ENCODE measurements at regions not wholly inside any gene's neighbourhood (a gene's known extent, or its start where the extent isn't known, plus 50 kb on each side); places are given as distances from the start of the nearest gene placed in this dataset.

- Histone ChIP-seq H2AFZ (no peak overlapping the region), H3K4me3 (no peak overlapping the region), H3K4me1 (replicated peaks; ENCODE audit: insufficient read depth) (peaks cover 27% of the 10 kb centered on the region), H3K27me3 (ENCODE audit: insufficient read depth, low read depth) (no peaks in the 10 kb centered on the region), H3K4me2 (no peak overlapping the region), H3F3A (ENCODE audit: insufficient read depth, low read depth) (peaks cover 49% of the 10 kb centered on the region), H3K36me3 (ENCODE audit: low read depth) (peaks cover 4% of the 10 kb centered on the region), H3K9me2 (ENCODE audit: insufficient read depth) (no peaks in the 10 kb centered on the region), H3K9me3 (ENCODE audit: insufficient read depth, low read depth) (0 out of 2 replicates have a peak, but pooled peaks cover 4% of the 10 kb centered on the region), H3K27ac (no peak overlapping the region), H3K79me2 (ENCODE audit: low read depth) (peaks cover 100% of the 10 kb centered on the region), H4K20me1 (ENCODE audit: insufficient read depth) (peaks cover 85% of the 10 kb centered on the region)
- DNase-seq = no peak
- BruUV-seq (replicated peaks) = no TSS peak
- CTCF ChIA-PET = interaction anchor here (0.5 kb wide), 1 partner anchor 86 kb away, joined by 3 read pairs; no protein-coding TSS in a partner anchor
- POLR2A ChIA-PET (ENCODE audit: unreplicated experiment) = interaction anchor here (0.7 kb wide), 1 partner anchor 216 kb away, joined by 4 read pairs; no protein-coding TSS in a partner anchor
- TF ChIP-seq EZH2 (IDR thresholded peaks at IDR 0.05; ENCODE audit: low read depth) (no peak), CTCF (conservative IDR thresholded peaks at IDR 0.05) (no peak)
- intact Hi-C loops (cut with micrococcal nuclease; ENCODE audit: unreplicated experiment) = no loop called here
Measured at GRCh38 chr17:63040816-63041215, 74.8 kb downstream of the TANC2 start.

GRCh38 chr17:63041251-63041650 is 75.2 kb downstream of the TANC2 start:
- intact Hi-C loops (cut with micrococcal nuclease; ENCODE audit: unreplicated experiment) = no loop called here
- BruUV-seq (replicated peaks) = no TSS peak
- no peak for TF ChIP-seq CTCF (conservative IDR thresholded peaks at IDR 0.05)
- TF ChIP-seq EZH2 (IDR thresholded peaks at IDR 0.05; ENCODE audit: low read depth) = no peak

GRCh38 chr17:63041722-63042121 is 75.7 kb downstream of the TANC2 start:
- H3K9me2 ChIP-seq (ENCODE audit: insufficient read depth) = no peaks in the 10 kb centered on the region
- no peaks in the 10 kb centered on the region for H3K27me3 ChIP-seq (ENCODE audit: insufficient read depth, low read depth)
- ChIA-PET CTCF (no interaction called here), POLR2A (ENCODE audit: unreplicated experiment) (no interaction called here)
- no TSS peak for BruUV-seq (replicated peaks)
- TF ChIP-seq CTCF (conservative IDR thresholded peaks at IDR 0.05) (no peak), EZH2 (IDR thresholded peaks at IDR 0.05; ENCODE audit: low read depth) (no peak)
- no peak overlapping the region for H2AFZ ChIP-seq
- peaks cover 100% of the 10 kb centered on the region for H3K79me2 ChIP-seq (ENCODE audit: low read depth)
- no peak overlapping the region for H3K4me3 ChIP-seq
- peaks cover 4% of the 10 kb centered on the region for H3K36me3 ChIP-seq (ENCODE audit: low read depth)
- intact Hi-C loops (cut with micrococcal nuclease; ENCODE audit: unreplicated experiment) = no loop called here
- peaks cover 81% of the 10 kb centered on the region for H4K20me1 ChIP-seq (ENCODE audit: insufficient read depth)
- peaks cover 27% of the 10 kb centered on the region for H3K4me1 ChIP-seq (replicated peaks; ENCODE audit: insufficient read depth)
- no peak overlapping the region for H3K27ac ChIP-seq
- H3K4me2 ChIP-seq = no peak overlapping the region
- H3F3A ChIP-seq (ENCODE audit: insufficient read depth, low read depth) = peaks cover 44% of the 10 kb centered on the region
- no peaks in the 10 kb centered on the region for H3K9me3 ChIP-seq (ENCODE audit: insufficient read depth, low read depth)
- DNase-seq = no peak

More at GRCh38 chr17:63041251-63041650, 75.2 kb downstream of the TANC2 start:
- H3F3A ChIP-seq (ENCODE audit: insufficient read depth, low read depth) = peaks cover 47% of the 10 kb centered on the region
- no peak overlapping the region for H3K4me3 ChIP-seq
- no peaks in the 10 kb centered on the region for H3K9me2 ChIP-seq (ENCODE audit: insufficient read depth)
- peaks cover 100% of the 10 kb centered on the region for H3K79me2 ChIP-seq (ENCODE audit: low read depth)
- DNase-seq = no peak
- H3K4me2 ChIP-seq = no peak overlapping the region
- peaks cover 4% of the 10 kb centered on the region for H3K36me3 ChIP-seq (ENCODE audit: low read depth)
- peaks cover 27% of the 10 kb centered on the region for H3K4me1 ChIP-seq (replicated peaks; ENCODE audit: insufficient read depth)
- H3K27ac ChIP-seq = no peak overlapping the region
- ChIA-PET POLR2A (ENCODE audit: unreplicated experiment) (no interaction called here), CTCF (no interaction called here)
- H4K20me1 ChIP-seq (ENCODE audit: insufficient read depth) = peaks cover 81% of the 10 kb centered on the region
- no peaks in the 10 kb centered on the region for H3K27me3 ChIP-seq (ENCODE audit: insufficient read depth, low read depth)
- H2AFZ ChIP-seq = no peak overlapping the region
- H3K9me3 ChIP-seq (ENCODE audit: insufficient read depth, low read depth) = 0 out of 2 replicates have a peak, but pooled peaks cover 3% of the 10 kb centered on the region
